Upper lobe of left lung (tissue), 4 donors: ENCODE measurements at regions not wholly inside any gene's neighbourhood (a gene's known extent, or its start where the extent isn't known, plus 50 kb on each side); places are given as distances from the start of the nearest gene placed in this dataset.

Source experiments
- EP300 ChIP-seq, 4 donors: sonication (generic); formaldehyde crosslinking; IDR thresholded peaks; one replicate each; pipeline ENCODE4 v1.5.1; 2017; ENCODE audit warnings: antibody characterized with exemption in 4 of 4, control low read depth in 2 of 4
- TF ChIP-seq, protein P1 (sequence below), 6 experiments: fragments of 450-650 bp in 4 of 6; fragments of 200-600 bp in 2 of 6; sonication (generic) in 2 of 6; IDR thresholded peaks; one replicate each; pipeline ENCODE4 v1.5.1; 2016 to 2019; ENCODE audit warnings: antibody characterized with exemption in 6 of 6

GRCh38 chr11:57097149-57097548 is 84.6 kb upstream of the LRRC55 start:
- TF ChIP-seq EP300 (IDR thresholded peaks at IDR 0.05), result no peak
- TF ChIP-seq, protein P1, sequence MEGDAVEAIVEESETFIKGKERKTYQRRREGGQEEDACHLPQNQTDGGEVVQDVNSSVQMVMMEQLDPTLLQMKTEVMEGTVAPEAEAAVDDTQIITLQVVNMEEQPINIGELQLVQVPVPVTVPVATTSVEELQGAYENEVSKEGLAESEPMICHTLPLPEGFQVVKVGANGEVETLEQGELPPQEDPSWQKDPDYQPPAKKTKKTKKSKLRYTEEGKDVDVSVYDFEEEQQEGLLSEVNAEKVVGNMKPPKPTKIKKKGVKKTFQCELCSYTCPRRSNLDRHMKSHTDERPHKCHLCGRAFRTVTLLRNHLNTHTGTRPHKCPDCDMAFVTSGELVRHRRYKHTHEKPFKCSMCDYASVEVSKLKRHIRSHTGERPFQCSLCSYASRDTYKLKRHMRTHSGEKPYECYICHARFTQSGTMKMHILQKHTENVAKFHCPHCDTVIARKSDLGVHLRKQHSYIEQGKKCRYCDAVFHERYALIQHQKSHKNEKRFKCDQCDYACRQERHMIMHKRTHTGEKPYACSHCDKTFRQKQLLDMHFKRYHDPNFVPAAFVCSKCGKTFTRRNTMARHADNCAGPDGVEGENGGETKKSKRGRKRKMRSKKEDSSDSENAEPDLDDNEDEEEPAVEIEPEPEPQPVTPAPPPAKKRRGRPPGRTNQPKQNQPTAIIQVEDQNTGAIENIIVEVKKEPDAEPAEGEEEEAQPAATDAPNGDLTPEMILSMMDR (IDR thresholded peaks at IDR 0.05), result no peak
